ENCODE measurements at regions not wholly inside any gene's neighbourhood (a gene's known extent, or its start where the extent isn't known, plus 50 kb on each side); places are given as distances from the start of the nearest gene placed in this dataset.

GRCh38 chr5:124979251-124979650 lies 232.8 kb upstream of the ZNF608 start:
- H2AFZ ChIP-seq (replicated peaks), result no peak overlapping the region
- H3K4me1 Mint-ChIP-seq, result peaks cover 45% of the 10 kb centered on the region
- TF ChIP-seq EZH2 (IDR thresholded peaks at IDR 0.05) (no peak), EZH2phosphoT487 (IDR thresholded peaks at IDR 0.05) (no peak)
- TF ChIP-seq, protein P1, sequence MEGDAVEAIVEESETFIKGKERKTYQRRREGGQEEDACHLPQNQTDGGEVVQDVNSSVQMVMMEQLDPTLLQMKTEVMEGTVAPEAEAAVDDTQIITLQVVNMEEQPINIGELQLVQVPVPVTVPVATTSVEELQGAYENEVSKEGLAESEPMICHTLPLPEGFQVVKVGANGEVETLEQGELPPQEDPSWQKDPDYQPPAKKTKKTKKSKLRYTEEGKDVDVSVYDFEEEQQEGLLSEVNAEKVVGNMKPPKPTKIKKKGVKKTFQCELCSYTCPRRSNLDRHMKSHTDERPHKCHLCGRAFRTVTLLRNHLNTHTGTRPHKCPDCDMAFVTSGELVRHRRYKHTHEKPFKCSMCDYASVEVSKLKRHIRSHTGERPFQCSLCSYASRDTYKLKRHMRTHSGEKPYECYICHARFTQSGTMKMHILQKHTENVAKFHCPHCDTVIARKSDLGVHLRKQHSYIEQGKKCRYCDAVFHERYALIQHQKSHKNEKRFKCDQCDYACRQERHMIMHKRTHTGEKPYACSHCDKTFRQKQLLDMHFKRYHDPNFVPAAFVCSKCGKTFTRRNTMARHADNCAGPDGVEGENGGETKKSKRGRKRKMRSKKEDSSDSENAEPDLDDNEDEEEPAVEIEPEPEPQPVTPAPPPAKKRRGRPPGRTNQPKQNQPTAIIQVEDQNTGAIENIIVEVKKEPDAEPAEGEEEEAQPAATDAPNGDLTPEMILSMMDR (IDR thresholded peaks at IDR 0.05), result no peak
- peaks cover 9% of the 10 kb centered on the region for H3K9me3 ChIP-seq (ENCODE audit: low read depth)
- H3K27me3 ChIP-seq, result no peaks in the 10 kb centered on the region
- H4K20me1 ChIP-seq (ENCODE audit: low read depth), result no peaks in the 10 kb centered on the region
- H3K79me2 ChIP-seq (ENCODE audit: low read depth), result no peaks in the 10 kb centered on the region
- H3K9ac ChIP-seq, result no peak overlapping the region
- peak overlapping the region; percentile 6 for H3K27ac Mint-ChIP-seq
- peaks cover 35% of the 10 kb centered on the region for H3K4me1 ChIP-seq
- peak; percentile 60 for DNase-seq (ENCODE audit: low spot score)
- no peak overlapping the region for H3K4me3 ChIP-seq
- H3F3A ChIP-seq (ENCODE audit: low read depth), result peaks cover 38% of the 10 kb centered on the region
- peaks cover 26% of the 10 kb centered on the region for H3K36me3 Mint-ChIP-seq
- H3K27ac ChIP-seq, result peak overlapping the region; percentile 82
- peak overlapping the region; percentile 69 for H3K4me2 ChIP-seq
- peaks cover 2% of the 10 kb centered on the region for H3K27me3 Mint-ChIP-seq (ENCODE audit: insufficient read depth, low read depth)
- H3K9me3 Mint-ChIP-seq, result peaks cover 30% of the 10 kb centered on the region
- peak overlapping the region; percentile 69 for H3K4me3 Mint-ChIP-seq
- peaks cover 4% of the 10 kb centered on the region for H3K36me3 ChIP-seq

DNA sequence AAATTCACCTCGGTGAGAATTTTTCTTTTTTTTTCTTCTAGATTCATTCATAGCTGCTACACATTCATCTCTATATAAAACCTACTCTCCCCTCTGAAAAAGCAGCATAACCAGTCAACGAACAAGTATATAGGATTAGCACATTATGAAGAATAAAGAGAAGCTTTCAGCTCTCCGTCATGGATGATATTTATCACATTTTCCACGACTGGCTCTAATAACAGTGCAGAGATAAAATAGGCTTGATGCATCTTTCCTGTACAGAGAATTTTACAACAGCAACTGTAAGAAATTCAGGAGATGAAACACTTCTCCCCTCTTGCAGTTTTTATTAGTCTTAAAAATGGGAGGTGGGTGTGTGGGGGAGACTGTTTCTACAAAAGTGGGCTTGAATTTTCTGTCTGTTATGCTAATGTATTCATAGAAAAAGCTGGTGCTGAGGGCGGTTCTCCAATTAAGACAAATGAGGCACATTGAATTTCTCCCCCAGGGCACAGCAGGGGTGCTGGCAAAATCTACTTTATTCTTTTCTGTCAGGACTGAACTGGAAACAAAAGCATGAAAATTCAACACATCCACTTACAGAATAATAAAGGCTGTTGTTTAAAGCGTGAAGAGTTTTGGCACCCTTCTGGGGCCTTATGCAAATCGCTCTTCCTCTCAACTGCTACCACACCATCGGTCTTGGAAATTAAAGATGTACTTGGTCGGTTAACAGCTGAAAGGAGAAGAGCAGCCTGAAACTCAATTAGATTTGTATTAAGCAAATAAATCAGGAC lies 233.9 kb upstream of the ZNF608 start:
- peak overlapping the region; percentile 69 for H3K4me2 ChIP-seq
- peaks cover 12% of the 10 kb centered on the region for H3K9me3 ChIP-seq (ENCODE audit: low read depth)
- H3K4me3 Mint-ChIP-seq, result no peak overlapping the region
- peaks cover 24% of the 10 kb centered on the region for H3K36me3 Mint-ChIP-seq
- H3F3A ChIP-seq (ENCODE audit: low read depth), result peaks cover 38% of the 10 kb centered on the region
- H4K20me1 ChIP-seq (ENCODE audit: low read depth), result no peaks in the 10 kb centered on the region
- peak overlapping the region; percentile 82 for H3K27ac ChIP-seq
- peaks cover 45% of the 10 kb centered on the region for H3K4me1 Mint-ChIP-seq
- no peak overlapping the region for H3K9ac ChIP-seq
- no peaks in the 10 kb centered on the region for H3K79me2 ChIP-seq (ENCODE audit: low read depth)
- no peaks in the 10 kb centered on the region for H3K27me3 ChIP-seq
- H3K4me3 ChIP-seq, result peak overlapping the region; percentile 12
- H3K27me3 Mint-ChIP-seq (ENCODE audit: insufficient read depth, low read depth), result peaks cover 2% of the 10 kb centered on the region
- peak; percentile 36 for TF ChIP-seq EZH2phosphoT487 (IDR thresholded peaks at IDR 0.05)
- TF ChIP-seq EZH2 (IDR thresholded peaks at IDR 0.05), result no peak
- TF ChIP-seq, protein P1 (IDR thresholded peaks at IDR 0.05), result no peak
- peak overlapping the region; percentile 6 for H3K27ac Mint-ChIP-seq
- H2AFZ ChIP-seq (replicated peaks), result no peak overlapping the region
- H3K36me3 ChIP-seq, result peaks cover 11% of the 10 kb centered on the region
- peak; percentile 75 for DNase-seq (ENCODE audit: low spot score)
- peaks cover 35% of the 10 kb centered on the region for H3K4me1 ChIP-seq
- H3K9me3 Mint-ChIP-seq, result peaks cover 32% of the 10 kb centered on the region

- H3K36me3 Mint-ChIP-seq, result peaks cover 23% of the 10 kb centered on the region
Measured at GRCh38 chr5:124981901-124982300, 235.5 kb upstream of the ZNF608 start.

More at GRCh38 chr5:124981901-124982300, 235.5 kb upstream of the ZNF608 start:
- Mint-ChIP-seq H3K4me3 (no peak overlapping the region), H3K27ac (peak overlapping the region; percentile 43), H3K27me3 (ENCODE audit: insufficient read depth, low read depth) (peaks cover 2% of the 10 kb centered on the region), H3K4me1 (peaks cover 45% of the 10 kb centered on the region), H3K9me3 (peaks cover 42% of the 10 kb centered on the region)
- no peaks in the 10 kb centered on the region for H4K20me1 ChIP-seq (ENCODE audit: low read depth)
- no peak for TF ChIP-seq EZH2 (IDR thresholded peaks at IDR 0.05)
- TF ChIP-seq EZH2phosphoT487 (IDR thresholded peaks at IDR 0.05), result no peak
- TF ChIP-seq, protein P1 (IDR thresholded peaks at IDR 0.05), result no peak
- no peak overlapping the region for H2AFZ ChIP-seq (replicated peaks)
- H3K9me3 ChIP-seq (ENCODE audit: low read depth), result peaks cover 15% of the 10 kb centered on the region
- no peak overlapping the region for H3K27ac ChIP-seq
- no peak overlapping the region for H3K9ac ChIP-seq
- no peak overlapping the region for H3K4me3 ChIP-seq
- no peak overlapping the region for H3K4me2 ChIP-seq
- peaks cover 35% of the 10 kb centered on the region for H3K4me1 ChIP-seq
- H3K79me2 ChIP-seq (ENCODE audit: low read depth), result no peaks in the 10 kb centered on the region
- no peaks in the 10 kb centered on the region for H3K27me3 ChIP-seq
- H3K36me3 ChIP-seq, result peaks cover 17% of the 10 kb centered on the region
- no peak for DNase-seq (ENCODE audit: low spot score)
- peaks cover 38% of the 10 kb centered on the region for H3F3A ChIP-seq (ENCODE audit: low read depth)
